Central memory CD8-positive, alpha-beta T cell (primary cell): ENCODE measurements at regions not wholly inside any gene's neighbourhood (a gene's known extent, or its start where the extent isn't known, plus 50 kb on each side); places are given as distances from the start of the nearest gene placed in this dataset.

Source experiments
- ATAC-seq: fragments of 150-1000 bp; cut with Tn5 transposase; replicated peaks from 2 replicates; pipeline ENCODE4 v1.10.0; 2022; ENCODE audit warnings: mild to moderate bottlenecking, moderate FRiP score, moderate number of reproducible peaks; ENCODE audit not compliant: poor library complexity, severe bottlenecking; ENCODE audit errors: extremely low read depth
- DNase-seq, 2 donors: peaks; one replicate each; pipeline ENCODE4 v3.0.0; 2021; ENCODE audit warnings: low spot score in 2 of 2
- H3K27ac Mint-ChIP-seq: one replicate; pipeline ENCODE4 v1.8.0; 2022; ENCODE audit warnings: low read depth, mild to moderate bottlenecking, moderate library complexity, mixed read lengths
- H3K27me3 Mint-ChIP-seq: one replicate; pipeline ENCODE4 v1.8.0; 2022; ENCODE audit warnings: mixed read lengths
- H3K36me3 Mint-ChIP-seq: one replicate; pipeline ENCODE4 v1.8.0; 2022; ENCODE audit warnings: mild to moderate bottlenecking, moderate library complexity, mixed read lengths; ENCODE audit not compliant: insufficient read depth
- H3K4me1 Mint-ChIP-seq: one replicate; pipeline ENCODE4 v1.8.0; 2022; ENCODE audit warnings: mixed read lengths
- H3K4me3 Mint-ChIP-seq: one replicate; pipeline ENCODE4 v1.8.0; 2022; ENCODE audit warnings: mild to moderate bottlenecking, moderate library complexity, mixed read lengths
- H3K9me3 Mint-ChIP-seq: one replicate; pipeline ENCODE4 v1.8.0; 2022; ENCODE audit warnings: mixed read lengths

GRCh38 chr7:9785211-9785610 is 1188.5 kb upstream of the PHF14 start:
- Mint-ChIP-seq H3K9me3 (peaks cover 21% of the 10 kb centered on the region), H3K36me3 (no peaks in the 10 kb centered on the region), H3K27ac (no peak overlapping the region), H3K4me3 (no peak overlapping the region), H3K4me1 (no peaks in the 10 kb centered on the region), H3K27me3 (no peaks in the 10 kb centered on the region)
- ATAC-seq, result no peak
- DNase-seq, result no peak

- Mint-ChIP-seq H3K4me1 (no peaks in the 10 kb centered on the region), H3K27ac (no peak overlapping the region), H3K9me3 (peaks cover 13% of the 10 kb centered on the region), H3K4me3 (no peak overlapping the region), H3K27me3 (no peaks in the 10 kb centered on the region), H3K36me3 (no peaks in the 10 kb centered on the region)
- ATAC-seq (no peak), DNase-seq (no peak)
These were observed 1177.4 kb upstream of the PHF14 start for GRCh38 chr7:9796241-9796640.

GRCh38 chr7:9822458-9823290 is 1151.0 kb upstream of the PHF14 start:
- H3K27ac Mint-ChIP-seq, result no peak overlapping the region
- no peak overlapping the region for H3K4me3 Mint-ChIP-seq
- H3K36me3 Mint-ChIP-seq, result no peaks in the 10 kb centered on the region
- DNase-seq (no peak), ATAC-seq (no peak)
- no peaks in the 10 kb centered on the region for H3K4me1 Mint-ChIP-seq
- peaks cover 23% of the 10 kb centered on the region for H3K9me3 Mint-ChIP-seq
- no peaks in the 10 kb centered on the region for H3K27me3 Mint-ChIP-seq

GRCh38 chr7:9835199-9835598 is 1138.5 kb upstream of the PHF14 start:
- no peak overlapping the region for H3K4me3 Mint-ChIP-seq
- H3K36me3 Mint-ChIP-seq, result no peaks in the 10 kb centered on the region
- H3K9me3 Mint-ChIP-seq, result peaks cover 11% of the 10 kb centered on the region
- no peaks in the 10 kb centered on the region for H3K27me3 Mint-ChIP-seq
- H3K27ac Mint-ChIP-seq, result no peak overlapping the region
- no peak for DNase-seq
- no peak for ATAC-seq
- no peaks in the 10 kb centered on the region for H3K4me1 Mint-ChIP-seq

- DNase-seq, result no peak
- ATAC-seq, result no peak
- H3K36me3 Mint-ChIP-seq, result no peaks in the 10 kb centered on the region
- no peaks in the 10 kb centered on the region for H3K27me3 Mint-ChIP-seq
- H3K9me3 Mint-ChIP-seq, result peaks cover 11% of the 10 kb centered on the region
- no peak overlapping the region for H3K27ac Mint-ChIP-seq
- H3K4me1 Mint-ChIP-seq, result no peaks in the 10 kb centered on the region
- no peak overlapping the region for H3K4me3 Mint-ChIP-seq
These were observed 1137.0 kb upstream of the PHF14 start for GRCh38 chr7:9836671-9837070.

- H3K36me3 Mint-ChIP-seq, result no peaks in the 10 kb centered on the region
- H3K27me3 Mint-ChIP-seq, result no peaks in the 10 kb centered on the region
- DNase-seq, result no peak
- no peak overlapping the region for H3K4me3 Mint-ChIP-seq
- ATAC-seq, result no peak
- peaks cover 6% of the 10 kb centered on the region for H3K9me3 Mint-ChIP-seq
- no peaks in the 10 kb centered on the region for H3K4me1 Mint-ChIP-seq
- no peak overlapping the region for H3K27ac Mint-ChIP-seq
These were observed 1131.4 kb upstream of the PHF14 start for GRCh38 chr7:9842301-9842700.

GRCh38 chr7:9846902-9847301 is 1126.8 kb upstream of the PHF14 start:
- no peak for DNase-seq
- peaks cover 11% of the 10 kb centered on the region for H3K9me3 Mint-ChIP-seq
- no peaks in the 10 kb centered on the region for H3K36me3 Mint-ChIP-seq
- H3K27me3 Mint-ChIP-seq, result no peaks in the 10 kb centered on the region
- H3K4me3 Mint-ChIP-seq, result no peak overlapping the region
- no peaks in the 10 kb centered on the region for H3K4me1 Mint-ChIP-seq
- ATAC-seq, result no peak
- no peak overlapping the region for H3K27ac Mint-ChIP-seq

GRCh38 chr7:9854605-9855004 is 1119.1 kb upstream of the PHF14 start:
- no peak overlapping the region for H3K27ac Mint-ChIP-seq
- ATAC-seq (no peak), DNase-seq (no peak)
- H3K36me3 Mint-ChIP-seq, result no peaks in the 10 kb centered on the region
- H3K27me3 Mint-ChIP-seq, result no peaks in the 10 kb centered on the region
- no peak overlapping the region for H3K4me3 Mint-ChIP-seq
- H3K9me3 Mint-ChIP-seq, result peaks cover 14% of the 10 kb centered on the region
- H3K4me1 Mint-ChIP-seq, result no peaks in the 10 kb centered on the region

GRCh38 chr7:9856668-9857067 is 1117.0 kb upstream of the PHF14 start:
- Mint-ChIP-seq H3K36me3 (no peaks in the 10 kb centered on the region), H3K27me3 (no peaks in the 10 kb centered on the region), H3K4me3 (no peak overlapping the region), H3K27ac (no peak overlapping the region), H3K9me3 (peaks cover 17% of the 10 kb centered on the region), H3K4me1 (no peaks in the 10 kb centered on the region)
- DNase-seq (no peak), ATAC-seq (no peak)

- Mint-ChIP-seq H3K9me3 (peaks cover 12% of the 10 kb centered on the region), H3K27me3 (no peaks in the 10 kb centered on the region), H3K4me3 (no peak overlapping the region), H3K36me3 (no peaks in the 10 kb centered on the region), H3K27ac (no peak overlapping the region), H3K4me1 (no peaks in the 10 kb centered on the region)
- ATAC-seq (no peak), DNase-seq (no peak)
These were observed 1110.1 kb upstream of the PHF14 start for GRCh38 chr7:9863545-9863944.

- Mint-ChIP-seq H3K9me3 (no peaks in the 10 kb centered on the region), H3K27me3 (no peaks in the 10 kb centered on the region), H3K4me3 (no peak overlapping the region), H3K36me3 (no peaks in the 10 kb centered on the region), H3K4me1 (no peaks in the 10 kb centered on the region), H3K27ac (no peak overlapping the region)
- ATAC-seq (no peak), DNase-seq (no peak)
These were observed 1104.5 kb upstream of the PHF14 start for GRCh38 chr7:9869151-9869550.

GRCh38 chr7:9869566-9869965 is 1104.1 kb upstream of the PHF14 start:
- no peaks in the 10 kb centered on the region for H3K27me3 Mint-ChIP-seq
- no peak overlapping the region for H3K27ac Mint-ChIP-seq
- no peaks in the 10 kb centered on the region for H3K4me1 Mint-ChIP-seq
- H3K4me3 Mint-ChIP-seq, result no peak overlapping the region
- ATAC-seq, result no peak
- no peaks in the 10 kb centered on the region for H3K36me3 Mint-ChIP-seq
- no peak for DNase-seq
- no peaks in the 10 kb centered on the region for H3K9me3 Mint-ChIP-seq

GRCh38 chr7:9870674-9871073 is 1103.0 kb upstream of the PHF14 start:
- Mint-ChIP-seq H3K27ac (no peak overlapping the region), H3K36me3 (no peaks in the 10 kb centered on the region), H3K4me1 (no peaks in the 10 kb centered on the region), H3K4me3 (no peak overlapping the region), H3K9me3 (no peaks in the 10 kb centered on the region), H3K27me3 (no peaks in the 10 kb centered on the region)
- no peak for DNase-seq
- ATAC-seq, result no peak
